HG03159 (cell line): ENCODE measurements at regions not wholly inside any gene's neighbourhood (a gene's known extent, or its start where the extent isn't known, plus 50 kb on each side); places are given as distances from the start of the nearest gene placed in this dataset.
"Not testable (repeated sequence)": the region's sequence is repeated elsewhere in the genome, so short reads cannot be mapped to it uniquely, and the experiment has no call there.

Experiments used
- ATAC-seq: cut with Tn5 transposase; IDR thresholded peaks from one replicate; pipeline ENCODE4 v1.9.1; 2021; ENCODE audit warnings: mild to moderate bottlenecking, moderate library complexity; ENCODE audit not compliant: unreplicated experiment

DNA sequence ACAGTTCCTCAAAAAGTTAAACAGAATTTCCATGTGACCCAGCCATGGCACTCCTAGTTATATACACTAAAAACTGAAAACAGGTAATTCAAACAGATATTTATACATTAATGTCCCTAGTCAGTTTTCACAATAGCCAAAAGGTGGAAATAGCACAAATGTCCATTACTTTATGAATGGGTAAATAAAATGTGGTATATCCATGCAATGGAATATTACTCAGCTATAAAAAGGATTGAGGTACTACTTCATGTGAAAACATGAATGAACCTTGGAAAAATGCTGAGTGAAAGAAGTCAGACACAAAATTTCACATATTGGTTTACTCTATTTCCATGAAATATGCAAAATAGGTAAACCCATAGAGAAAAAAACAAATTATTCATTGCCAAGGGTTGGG is 351.8 kb upstream of the AMOT start:
- ATAC-seq = no peak

DNA sequence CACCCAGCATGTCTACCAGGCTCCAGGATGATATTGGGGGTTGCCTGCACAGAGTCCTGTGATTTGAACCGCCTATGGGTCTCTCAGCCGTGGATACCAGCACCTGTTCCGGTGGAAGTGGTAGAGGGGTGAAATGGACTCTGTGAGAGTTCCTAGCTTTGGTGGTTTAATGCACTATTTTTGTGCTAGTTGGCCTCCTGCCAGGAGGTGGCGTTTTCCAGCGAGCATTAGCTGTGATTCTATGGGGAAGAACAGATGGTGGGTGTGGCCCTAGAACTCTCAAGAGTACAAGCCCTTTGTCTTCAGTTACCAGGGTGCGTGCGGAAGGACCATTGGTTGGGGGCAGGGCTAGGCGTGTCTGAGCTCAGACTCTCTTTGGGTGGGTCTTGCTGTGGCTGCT is 316.9 kb upstream of the AMOT start:
- ATAC-seq = no peak

DNA sequence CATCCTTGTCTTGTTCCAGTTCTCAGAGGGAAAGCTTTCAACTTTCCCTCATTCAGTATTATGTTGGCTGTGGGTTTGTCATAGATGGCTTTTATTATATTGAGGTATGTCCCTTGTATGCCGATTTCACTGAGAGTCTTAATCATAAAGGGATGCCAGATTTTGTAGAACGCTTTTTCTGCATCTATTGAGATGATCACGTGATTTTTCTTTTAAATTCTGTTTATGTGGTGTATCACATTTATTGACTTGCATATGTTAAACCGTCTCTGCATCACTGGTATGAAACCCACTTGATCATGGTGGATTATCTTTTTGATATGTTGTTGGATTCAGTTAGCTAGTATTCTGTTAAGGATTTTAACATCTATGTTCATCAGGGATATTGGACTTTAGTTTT is 313.7 kb upstream of the AMOT start:
- ATAC-seq = not testable (repeated sequence)

DNA sequence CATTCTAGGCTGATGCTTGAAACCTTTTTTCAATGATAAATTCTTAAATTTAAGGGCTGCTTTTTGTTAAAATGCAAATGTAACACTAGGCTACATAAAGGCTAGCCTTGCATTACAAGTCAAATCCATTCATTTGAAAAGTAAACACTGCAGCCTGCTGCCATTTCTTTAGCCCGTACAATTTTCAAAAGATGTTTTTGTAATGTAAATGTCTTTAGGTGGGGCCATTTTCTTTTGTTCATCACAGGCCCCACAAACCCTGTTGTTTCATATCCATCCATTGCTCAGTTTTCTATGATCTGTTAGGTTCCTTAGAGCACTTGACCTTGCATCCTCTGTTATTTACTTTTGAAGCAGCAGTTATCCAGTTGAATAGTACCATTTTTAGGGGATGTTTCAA is 296.2 kb upstream of the AMOT start:
- ATAC-seq = no peak

DNA sequence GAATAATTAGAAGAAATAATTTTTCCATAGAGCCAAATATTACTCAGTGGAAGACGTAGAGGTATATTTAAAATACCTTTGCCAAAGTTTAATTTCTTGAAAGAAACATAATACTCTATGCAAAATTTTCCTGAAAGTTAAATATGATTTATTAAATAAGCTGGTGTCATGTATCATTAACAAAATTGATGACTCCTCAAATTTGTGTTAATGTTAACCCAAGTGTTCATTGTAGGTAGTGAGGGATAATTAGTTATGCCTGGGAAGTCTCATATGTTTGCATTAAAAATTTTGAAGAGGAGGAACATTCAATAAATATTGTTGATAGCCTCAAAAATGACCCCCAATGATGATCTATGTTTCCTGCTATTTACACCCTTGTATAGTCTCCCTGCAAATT is 292.7 kb upstream of the AMOT start:
- no peak for ATAC-seq

DNA sequence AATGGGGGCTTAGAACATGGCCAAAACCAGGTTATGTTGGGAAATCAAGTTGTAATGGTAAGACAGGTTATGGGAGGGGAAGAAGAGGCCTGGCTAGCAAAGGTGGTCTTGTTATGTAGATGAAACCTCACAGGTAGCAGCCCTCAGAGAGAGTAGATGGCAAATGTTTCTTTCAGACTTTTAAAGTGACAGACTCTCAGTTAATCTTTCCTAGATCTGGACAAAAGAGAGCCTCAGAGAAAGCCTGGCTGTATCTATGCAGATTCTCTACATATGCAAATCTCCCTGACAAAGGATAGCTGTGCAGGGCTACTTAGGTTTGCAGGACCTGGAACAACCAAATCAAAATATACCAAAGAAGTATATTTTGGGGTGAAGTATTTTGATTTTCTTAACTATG is 284.1 kb upstream of the AMOT start:
- ATAC-seq = no peak

DNA sequence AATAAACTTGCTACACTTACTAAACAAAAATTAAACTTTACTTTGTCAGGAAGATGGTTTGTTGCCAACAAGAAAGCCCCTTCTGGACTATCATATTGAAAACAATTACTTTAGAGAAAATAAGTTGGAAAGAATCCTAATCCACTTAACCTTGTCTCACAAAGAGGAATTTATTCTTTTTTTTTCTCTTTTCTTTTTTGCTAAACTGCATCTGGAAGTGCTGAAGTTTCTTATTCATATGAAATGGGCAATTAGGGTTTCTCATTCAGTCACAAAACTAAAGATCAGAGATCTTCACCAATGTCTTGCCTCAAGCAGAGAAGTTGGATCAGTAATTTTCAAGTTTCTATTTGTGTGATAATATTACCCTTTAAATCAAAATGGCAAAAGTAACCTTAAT is 234.9 kb upstream of the AMOT start:
- ATAC-seq = no peak

DNA sequence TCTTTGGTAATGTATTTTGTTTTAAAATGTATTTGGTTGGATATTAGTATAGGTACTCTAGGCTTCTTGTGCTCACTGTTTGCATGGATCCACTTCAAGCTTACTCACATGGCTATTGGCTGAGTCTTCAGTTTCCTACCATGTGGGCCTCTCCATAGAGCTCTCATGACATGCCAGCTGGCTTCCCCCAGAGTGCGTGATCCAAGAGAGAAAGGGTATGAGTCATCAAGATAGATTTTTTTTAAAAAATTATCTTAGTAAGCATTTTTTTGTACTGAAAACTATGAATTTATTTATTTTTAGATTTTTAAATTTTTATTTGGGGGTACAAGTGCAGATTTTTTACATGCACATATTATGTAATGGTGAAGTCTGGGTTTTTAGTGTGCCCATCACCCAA is 219.1 kb upstream of the AMOT start:
- ATAC-seq = no peak

DNA sequence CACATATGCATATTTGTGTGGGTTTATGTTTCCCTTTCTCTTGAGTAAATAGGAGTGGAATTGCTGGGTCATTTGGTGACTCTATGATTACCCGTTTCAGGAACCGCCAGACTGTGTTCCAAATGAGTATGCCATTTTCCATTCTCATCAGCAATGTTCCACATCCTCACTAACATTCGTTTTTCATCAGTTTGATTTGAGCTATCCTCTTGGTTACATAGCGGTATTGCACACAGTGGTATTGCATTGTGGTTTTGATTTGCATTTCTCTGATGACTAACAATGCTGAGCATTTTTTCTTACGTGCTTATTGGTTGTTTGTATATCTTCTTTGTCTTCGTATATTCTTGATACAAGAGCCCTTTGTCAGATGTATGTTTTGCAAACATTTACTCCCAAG is 218.0 kb upstream of the AMOT start:
- ATAC-seq = no peak

DNA sequence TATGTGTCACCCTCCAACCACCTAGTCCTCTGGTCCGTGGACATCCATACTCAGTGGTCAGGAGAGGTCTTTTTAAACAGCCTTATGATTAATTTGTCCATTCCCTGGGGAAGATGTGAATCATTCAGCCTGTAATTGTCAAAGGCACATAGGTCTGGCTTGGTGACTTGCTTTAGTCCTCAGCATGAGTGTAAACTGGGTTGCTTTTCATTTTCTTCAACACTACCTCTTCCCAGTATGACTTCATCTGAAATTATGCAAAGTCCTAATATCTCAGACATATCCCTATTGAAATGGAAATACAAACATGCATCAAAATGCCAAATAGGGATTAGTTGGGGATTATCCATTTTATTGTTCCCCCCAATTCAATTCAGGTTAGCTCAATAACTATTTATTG is 208.3 kb upstream of the AMOT start:
- ATAC-seq = no peak

DNA sequence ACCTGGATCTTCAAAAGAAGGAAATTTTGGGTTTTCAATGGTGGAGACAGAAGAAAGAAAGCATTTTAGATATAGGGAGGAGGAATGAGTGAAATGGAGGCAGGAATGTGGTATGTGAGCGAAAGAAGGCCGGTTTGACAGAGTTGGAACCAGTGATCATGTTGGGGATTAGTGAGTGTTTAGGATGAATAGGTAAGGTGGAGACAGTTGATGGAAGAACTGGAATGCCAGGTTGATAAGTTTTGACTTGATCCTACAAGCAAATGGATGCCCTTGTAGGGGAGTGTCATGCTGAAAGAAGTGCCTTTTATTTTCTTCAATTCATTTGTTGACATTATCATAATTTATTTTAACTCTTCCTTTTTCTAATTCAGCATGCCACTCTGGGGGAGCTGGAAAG is 207.8 kb upstream of the AMOT start:
- no peak for ATAC-seq

DNA sequence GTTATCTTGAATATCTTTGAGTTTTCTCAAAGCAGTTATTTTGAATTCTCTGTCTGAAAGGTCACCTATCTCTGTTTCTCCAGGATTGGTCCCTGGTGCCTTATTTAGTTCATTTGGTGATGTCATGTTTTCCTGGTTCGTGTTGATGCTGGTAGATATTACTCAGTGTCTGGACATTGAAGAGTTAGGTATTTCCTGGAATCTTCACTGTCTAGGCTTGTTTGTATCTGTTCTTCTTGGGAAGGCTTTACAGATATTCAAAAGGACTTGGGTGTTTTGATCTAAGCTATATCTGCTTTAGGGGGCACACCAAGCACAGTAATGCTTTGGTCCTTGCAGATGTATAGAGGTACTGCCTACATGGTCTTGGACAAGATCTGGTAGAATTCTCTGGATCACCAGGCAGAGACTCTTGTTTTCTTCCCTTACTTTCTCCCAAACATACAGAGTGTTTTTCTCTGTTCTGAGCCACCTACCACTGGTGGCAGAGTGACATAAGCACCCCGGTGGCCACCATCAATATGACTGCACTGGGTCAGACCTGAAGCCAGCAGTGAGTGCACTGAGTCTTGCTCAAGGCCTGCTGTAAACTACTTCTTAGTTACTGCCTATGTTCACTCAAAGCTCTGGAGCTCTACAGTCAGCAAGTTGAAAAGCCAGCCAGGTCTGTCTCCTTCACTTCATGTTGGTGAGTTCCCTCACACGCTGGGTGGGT is 193.5 kb upstream of the AMOT start:
- ATAC-seq = no peak

DNA sequence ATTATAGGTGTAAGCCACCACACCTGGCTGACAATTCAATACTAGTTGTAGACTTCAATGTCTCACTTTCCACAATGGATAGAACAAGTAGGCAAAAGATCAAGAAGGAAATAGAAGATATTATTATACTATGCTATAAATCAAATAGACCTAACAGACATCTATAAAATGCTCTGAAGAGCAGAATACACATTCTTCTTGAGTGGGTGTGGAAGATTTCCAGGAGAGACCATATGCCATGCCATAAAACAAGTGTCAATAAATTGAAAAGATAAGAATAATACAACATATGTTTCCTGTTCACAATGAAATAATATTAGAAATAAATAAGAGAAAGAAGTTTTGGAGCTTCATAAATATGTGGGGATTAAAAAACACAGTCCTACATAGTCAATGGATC is 179.3 kb upstream of the AMOT start:
- ATAC-seq = no peak

DNA sequence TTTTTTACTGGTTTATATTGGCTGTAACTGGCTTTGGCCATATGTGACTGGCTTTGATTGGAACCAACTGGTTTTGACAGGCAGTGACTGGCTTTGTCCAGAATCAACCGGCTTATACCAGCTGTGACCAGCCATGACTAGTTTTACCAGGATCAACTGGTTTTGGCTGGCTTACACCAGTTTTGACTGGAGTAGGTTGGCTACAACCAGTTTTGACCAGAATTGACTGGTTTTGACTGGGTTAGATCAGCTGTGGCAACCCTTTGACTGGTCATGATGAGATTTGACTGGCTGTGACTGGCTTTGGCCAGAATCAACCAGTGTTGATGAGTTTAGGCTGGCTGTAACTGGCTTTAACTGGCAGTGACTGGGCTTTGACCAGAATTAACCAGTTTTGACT is 169.2 kb upstream of the AMOT start:
- ATAC-seq = no peak

DNA sequence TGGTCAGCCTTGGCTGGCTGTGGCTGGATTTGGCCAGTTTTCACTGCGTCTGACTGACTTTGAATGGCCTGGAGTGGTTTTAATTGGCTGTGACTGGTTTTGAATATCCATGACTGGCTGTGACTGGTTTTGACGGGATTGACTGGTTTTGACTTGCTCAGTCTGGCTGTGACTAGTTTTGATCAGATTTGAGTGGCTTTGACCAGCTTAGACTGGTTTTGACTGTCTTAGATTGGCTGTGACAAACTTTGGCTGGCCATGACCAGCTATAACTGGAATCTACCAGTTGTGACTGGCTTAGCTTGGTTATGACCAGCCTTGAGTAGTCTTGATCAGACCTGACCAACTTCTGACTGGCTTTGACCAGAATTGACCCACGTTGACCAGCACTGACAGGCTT is 168.4 kb upstream of the AMOT start:
- ATAC-seq = no peak

DNA sequence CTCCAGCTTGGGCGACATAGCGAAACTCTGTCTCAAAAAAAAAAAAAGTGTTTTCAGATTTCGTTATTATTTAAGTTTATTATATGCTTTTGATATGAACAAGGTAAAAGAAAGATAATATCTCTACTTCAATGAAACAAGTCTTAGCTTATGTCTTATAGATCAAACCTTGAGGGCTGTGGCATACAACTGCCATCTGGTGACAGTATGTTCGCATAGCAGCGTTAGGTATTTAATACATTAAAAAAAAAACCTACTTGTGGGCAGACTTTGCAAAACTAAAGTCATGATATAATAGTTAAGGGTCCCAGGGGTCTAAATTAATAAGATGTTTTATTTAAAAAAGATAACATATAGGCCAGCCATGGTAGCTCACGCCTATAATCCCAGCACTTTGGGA is 161.2 kb upstream of the AMOT start:
- no peak for ATAC-seq

DNA sequence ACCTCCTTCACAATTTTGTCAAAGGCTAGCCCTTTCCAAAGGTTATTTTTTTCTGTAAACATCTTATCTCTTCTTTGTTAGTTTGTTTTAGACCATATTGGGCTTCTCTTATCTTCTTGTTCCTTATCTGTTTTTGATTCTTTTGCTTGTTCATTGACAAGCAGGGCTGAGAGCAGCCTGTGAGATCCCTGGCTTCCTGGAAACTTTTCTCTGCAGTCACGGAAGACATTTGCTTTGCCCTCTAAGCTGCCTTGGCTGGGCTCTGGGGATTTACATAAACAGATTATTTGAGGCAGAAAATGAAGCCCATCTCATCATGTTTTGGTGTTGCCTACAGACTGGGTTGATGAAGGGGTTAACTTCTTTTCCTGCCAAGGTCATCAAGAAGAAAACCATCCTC is 157.4 kb upstream of the AMOT start:
- ATAC-seq = no peak

DNA sequence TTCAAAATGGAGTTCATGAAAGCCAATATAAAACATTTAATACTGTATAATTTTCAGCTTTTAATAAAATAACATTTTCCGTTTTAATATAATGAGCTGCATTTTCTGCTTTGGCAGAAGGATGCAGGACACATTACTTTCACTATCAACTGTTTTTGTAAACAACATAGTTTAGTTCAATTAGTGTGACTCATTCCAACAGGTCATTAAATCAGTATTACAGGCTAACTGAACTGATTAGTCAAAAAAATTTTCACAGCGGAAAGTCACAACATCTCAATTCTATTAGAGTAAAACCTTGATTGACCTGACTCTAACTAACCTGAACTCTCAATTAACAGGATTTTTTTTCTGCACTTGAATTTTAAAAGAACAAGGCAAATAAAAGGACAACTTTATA is 151.2 kb upstream of the AMOT start:
- ATAC-seq = no peak

DNA sequence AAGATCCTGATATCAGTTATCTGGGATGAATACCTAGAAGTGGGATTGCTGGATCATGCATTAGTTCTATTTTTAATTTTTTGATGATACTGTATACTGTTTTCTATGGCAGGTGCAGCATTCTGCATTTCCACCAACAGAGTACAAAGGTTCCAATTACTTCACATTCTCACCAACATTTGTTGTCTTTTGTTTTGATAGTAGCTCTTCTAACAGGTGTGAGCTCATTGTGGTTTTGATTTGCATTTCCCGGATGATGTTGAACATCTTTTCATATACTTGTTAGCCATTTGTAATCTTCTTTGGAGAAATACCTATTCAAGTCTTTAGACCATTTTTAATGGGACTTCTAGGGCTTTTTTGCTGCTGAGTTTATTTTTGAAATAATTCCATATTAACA is 139.2 kb upstream of the AMOT start:
- ATAC-seq = no peak

DNA sequence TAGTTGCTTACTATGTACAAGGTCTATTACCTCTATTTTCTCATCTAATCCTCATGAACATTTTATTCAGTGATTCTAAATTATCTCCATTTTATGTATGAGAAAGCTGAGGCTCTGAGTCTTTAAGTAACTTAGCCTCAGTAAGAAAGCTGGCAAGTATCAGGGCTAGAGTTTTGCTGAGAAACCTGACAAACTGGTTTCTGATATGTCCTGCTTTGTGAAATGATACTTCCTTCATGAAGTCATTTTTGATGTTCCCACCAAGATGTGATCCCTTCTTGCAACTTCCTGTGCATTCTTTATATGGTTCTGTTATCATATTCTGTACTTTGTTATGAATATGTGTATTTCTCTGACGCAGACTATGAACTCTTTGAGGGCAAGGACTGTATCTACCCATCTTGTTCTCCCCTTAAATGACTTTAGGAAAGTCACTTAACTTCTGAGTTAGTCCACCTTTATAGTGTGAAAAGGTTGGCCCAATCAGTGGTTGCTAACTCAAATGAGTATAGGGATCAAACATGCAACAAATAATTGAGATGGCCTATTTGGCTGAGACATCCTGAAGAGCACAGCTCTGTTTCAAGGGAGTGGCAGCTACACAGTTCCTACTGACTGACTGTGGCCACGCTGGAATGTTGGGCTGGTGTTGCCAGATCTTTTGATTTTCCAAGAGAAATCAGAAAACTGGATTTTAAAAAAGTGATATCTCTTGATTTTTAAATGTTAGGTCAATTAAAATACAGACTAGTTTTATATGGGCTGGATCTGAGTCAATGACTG is 127.9 kb upstream of the AMOT start:
- no peak for ATAC-seq

DNA sequence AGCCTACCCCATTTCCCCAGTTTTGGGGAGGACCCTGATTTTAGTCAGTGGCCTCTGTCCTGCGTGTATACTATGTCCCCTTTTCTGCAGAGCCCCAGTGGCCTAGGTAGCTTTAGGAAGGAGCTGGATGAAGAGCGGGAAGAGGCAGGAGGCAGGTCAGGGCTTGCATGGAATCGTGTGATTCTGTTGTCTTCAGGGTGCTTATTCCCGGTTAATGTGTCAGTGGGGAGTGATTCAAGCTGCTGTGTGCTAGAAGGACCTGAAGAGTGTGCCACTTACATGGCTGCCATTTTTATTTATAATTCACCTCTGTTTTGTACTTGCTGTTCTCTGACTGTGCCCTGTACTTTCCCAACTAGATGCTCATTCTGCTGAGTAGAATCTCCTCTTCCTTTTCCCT is 127.3 kb upstream of the AMOT start:
- ATAC-seq = no peak

DNA sequence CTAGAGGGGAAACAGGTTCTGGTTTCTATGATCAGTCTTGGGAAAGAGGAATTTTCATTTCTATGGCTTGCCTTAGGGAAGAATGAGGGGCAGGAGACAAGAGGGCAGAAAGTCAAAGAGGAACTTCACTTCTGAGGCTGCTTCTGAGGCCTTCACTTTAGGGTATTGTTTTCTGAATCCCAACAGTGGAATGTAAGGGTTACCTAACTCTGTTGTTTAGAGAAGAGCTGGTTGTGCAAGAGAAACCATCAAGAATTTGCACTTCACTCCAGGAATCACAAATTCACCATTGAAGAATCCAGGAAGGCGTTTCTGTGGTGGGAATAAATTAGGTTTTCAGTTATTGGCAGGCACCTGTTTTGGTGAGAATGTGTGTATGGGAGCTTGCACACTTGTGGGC is 126.7 kb upstream of the AMOT start:
- no peak for ATAC-seq

DNA sequence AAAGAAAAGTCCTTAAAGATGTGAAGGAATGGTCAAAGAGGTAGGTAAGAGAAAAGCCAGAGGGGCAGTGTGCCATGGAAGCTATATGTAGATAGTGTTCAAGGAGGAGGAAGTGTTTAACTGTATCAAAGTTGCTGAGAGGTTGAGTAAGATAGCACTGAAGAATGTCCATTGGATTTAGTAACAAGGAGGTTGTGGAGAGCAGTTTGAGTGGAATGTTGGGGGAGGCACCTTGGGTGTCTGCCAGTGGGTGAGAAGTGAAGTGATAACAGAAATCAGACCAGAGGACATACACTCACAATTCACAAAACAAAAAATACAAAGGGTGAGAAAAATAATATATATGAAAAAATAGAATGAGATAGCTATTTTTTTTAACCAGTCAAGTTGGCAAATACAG is 121.3 kb upstream of the AMOT start:
- no peak for ATAC-seq
